Panc1 (cell line): ENCODE measurements at regions not wholly inside any gene's neighbourhood (a gene's known extent, or its start where the extent isn't known, plus 50 kb on each side); places are given as distances from the start of the nearest gene placed in this dataset.

Source experiments
- ATAC-seq: fragments of 200-7000 bp; cut with Tn5 transposase; 2 replicates; pipeline ENCODE4 v1.9.1; 2020; ENCODE audit warnings: mild to moderate bottlenecking, moderate library complexity
- BruUV-seq: library from RNA; stranded (reverse); fragments of 400-500 nt; replicated peaks from 2 replicates; lab custom pipeline; 2021; lab: Mats Ljungman, UMichigan
- CTCF ChIA-PET: fragments of 300-600 bp; sonication (Branson Sonifier 250); formaldehyde crosslinking; loops from one replicate; lab custom pipeline; 2022; ENCODE audit warnings: antibody characterized with exemption; lab: Charles Lee
- POLR2A ChIA-PET: fragments of 300-600 bp; sonication (Branson Sonifier 250); formaldehyde crosslinking; loops from one replicate; lab custom pipeline; 2022; ENCODE audit warnings: antibody characterized with exemption; lab: Charles Lee
- DNase-seq: peaks from one replicate; pipeline ENCODE4 v3.0.0-alpha.2; 2010; ENCODE audit warnings: low read depth, low spot score
- H3K27ac ChIP-seq: 2 replicates; pipeline ENCODE4 v1.5.1; 2011; ENCODE audit warnings: mild to moderate bottlenecking, low read length, inconsistent platforms
- H3K27me3 ChIP-seq: fragments of 200-500 bp; sonication (Bioruptor generic); 2 replicates; pipeline ENCODE4 v1.6.0; 2014; ENCODE audit warnings: low read length, inconsistent platforms; ENCODE audit not compliant: control insufficient read depth, insufficient read depth
- H3K36me3 ChIP-seq: fragments of 200-500 bp; sonication (Bioruptor generic); 2 replicates; pipeline ENCODE4 v1.5.1; 2014; ENCODE audit warnings: inconsistent platforms, mild to moderate bottlenecking, low read length, moderate library complexity; ENCODE audit not compliant: control insufficient read depth, insufficient read depth
- H3K4me1 ChIP-seq: 2 replicates; pipeline ENCODE4 v1.5.1; 2011; ENCODE audit warnings: inconsistent platforms, mild to moderate bottlenecking, low read length, moderate library complexity; ENCODE audit not compliant: control insufficient read depth, insufficient read depth
- H3K4me3 ChIP-seq, 2 experiments: 2 replicates each; pipeline ENCODE4 v1.5.1; 2011 to 2012; ENCODE audit warnings: low read depth in 2 of 2, low read length in 2 of 2, mild to moderate bottlenecking in 2 of 2, inconsistent platforms in 1 of 2, moderate library complexity in 1 of 2
- H3K9me3 ChIP-seq: fragments of 200-500 bp; sonication (Bioruptor generic); 2 replicates; pipeline ENCODE4 v1.5.1; 2014; ENCODE audit warnings: low read depth, mild to moderate bottlenecking, inconsistent platforms, low read length, moderate library complexity; ENCODE audit not compliant: control insufficient read depth, insufficient read depth
- CTCF ChIP-seq: fragments of 450-650 bp; IDR thresholded peaks from 2 replicates; pipeline ENCODE4 v1.5.1; 2017; ENCODE audit warnings: mild to moderate bottlenecking
- POLR2AphosphoS5 ChIP-seq: IDR thresholded peaks from 2 replicates; pipeline ENCODE4 v1.6.1; 2012; ENCODE audit warnings: mild to moderate bottlenecking, low read depth, low read length, moderate library complexity
- REST ChIP-seq, 2 experiments: IDR thresholded peaks; 2 replicates each; pipeline ENCODE4 v1.6.1; 2011 to 2012; ENCODE audit warnings: low read depth in 2 of 2, control low read depth in 1 of 2, low read length in 1 of 2, mild to moderate bottlenecking in 1 of 2, moderate library complexity in 1 of 2; ENCODE audit not compliant: insufficient read depth in 1 of 2
- SIN3A ChIP-seq: IDR thresholded peaks from 2 replicates; pipeline ENCODE4 v1.6.1; 2012; ENCODE audit warnings: low read depth, mild to moderate bottlenecking, low read length, moderate library complexity, borderline replicate concordance; ENCODE audit not compliant: insufficient read depth
- TCF7L2 ChIP-seq: IDR thresholded peaks from 2 replicates; pipeline ENCODE4 v1.6.1; 2011; ENCODE audit warnings: mild to moderate bottlenecking, low read depth, low read length, inconsistent platforms
- in situ Hi-C: cut with HindIII; loops from 2 replicates; pipeline ENCODE4 v1.10.0; 2016; ENCODE audit warnings: low sequenced_read_pairs, low pct_unique_long_range_greater_than_20kb
- intact Hi-C: fragments of 100-400 bp; cut with micrococcal nuclease; formaldehyde crosslinking; loops from one replicate; pipeline ENCODE4 v1.10.0; 2022; ENCODE audit not compliant: unreplicated experiment

GRCh38 chr2:159863526-159864160 is 65.6 kb upstream of the CD302 start:
- DNase-seq: no peak
- ChIA-PET CTCF (no interaction called here), POLR2A (no interaction called here)
- no peak for ATAC-seq
- H3K4me1 ChIP-seq: no peaks in the 10 kb centered on the region
- no peaks in the 10 kb centered on the region for H3K9me3 ChIP-seq
- no peaks in the 10 kb centered on the region; the same call in 1 of the 2 replicates for H3K27me3 ChIP-seq
- no peak overlapping the region for H3K27ac ChIP-seq
- no TSS peak for BruUV-seq
- TF ChIP-seq POLR2AphosphoS5 (no peak), CTCF (no peak), TCF7L2 (no peak), REST (IDR thresholded peaks at IDR 0.05; ENCODE audit: insufficient read depth in 1 of 2, low read depth in 2 of 2, low read length in 1 of 2) (no peak), SIN3A (no peak)
- H3K4me3 ChIP-seq: no peak overlapping the region
- intact Hi-C loops (no loop called here), in situ Hi-C loops (no loop called here)
- no peaks in the 10 kb centered on the region for H3K36me3 ChIP-seq

- H3K27me3 ChIP-seq: peaks cover 7% of the 10 kb centered on the region; the same call in 1 of the 2 replicates
- H3K4me1 ChIP-seq: no peaks in the 10 kb centered on the region
- POLR2A ChIA-PET: no interaction called here
- CTCF ChIA-PET: no interaction called here
- in situ Hi-C loops: no loop called here
- no peaks in the 10 kb centered on the region for H3K36me3 ChIP-seq
- H3K4me3 ChIP-seq: no peak overlapping the region
- no TSS peak for BruUV-seq
- ATAC-seq (no peak), DNase-seq (no peak)
- no peak overlapping the region for H3K27ac ChIP-seq
- H3K9me3 ChIP-seq: no peaks in the 10 kb centered on the region
- intact Hi-C loops: no loop called here
- TF ChIP-seq SIN3A: no peak
- TF ChIP-seq POLR2AphosphoS5: no peak
- no peak for TF ChIP-seq REST (IDR thresholded peaks at IDR 0.05; ENCODE audit: insufficient read depth in 1 of 2, low read depth in 2 of 2, low read length in 1 of 2)
- TF ChIP-seq CTCF: no peak
- TF ChIP-seq TCF7L2: no peak
Measured at GRCh38 chr2:159860581-159861310, 62.7 kb upstream of the CD302 start.
